Fibroblast of skin of right quadriceps (primary cell): ENCODE measurements at regions not wholly inside any gene's neighbourhood (a gene's known extent, or its start where the extent isn't known, plus 50 kb on each side); places are given as distances from the start of the nearest gene placed in this dataset.
"Not testable (repeated sequence)": the region's sequence is repeated elsewhere in the genome, so short reads cannot be mapped to it uniquely, and the experiment has no call there.

Experiments
- DNase-seq: peaks from one replicate; pipeline ENCODE4 v3.0.0-alpha.2; 2013

DNA sequence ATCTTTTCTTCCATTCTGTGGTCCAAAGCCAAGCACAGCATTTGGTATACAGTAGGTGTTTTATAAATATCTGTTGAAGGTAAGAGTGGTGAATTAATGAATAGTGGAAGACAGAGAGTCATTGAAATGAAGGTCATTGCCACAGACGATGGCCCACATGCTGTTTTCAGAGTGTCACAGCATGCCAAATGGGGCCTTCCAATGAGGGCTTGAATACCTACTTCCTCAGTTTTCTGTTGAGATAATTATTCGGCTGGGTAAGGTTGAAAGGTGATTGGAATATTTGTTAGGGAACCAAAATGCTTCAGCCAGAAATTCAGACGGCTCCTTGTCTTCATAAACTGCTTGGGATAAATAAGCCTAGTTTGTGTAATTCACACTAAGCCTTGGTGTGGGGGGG lies 205.3 kb upstream of the TBL1XR1 start:
- no peak for DNase-seq

DNA sequence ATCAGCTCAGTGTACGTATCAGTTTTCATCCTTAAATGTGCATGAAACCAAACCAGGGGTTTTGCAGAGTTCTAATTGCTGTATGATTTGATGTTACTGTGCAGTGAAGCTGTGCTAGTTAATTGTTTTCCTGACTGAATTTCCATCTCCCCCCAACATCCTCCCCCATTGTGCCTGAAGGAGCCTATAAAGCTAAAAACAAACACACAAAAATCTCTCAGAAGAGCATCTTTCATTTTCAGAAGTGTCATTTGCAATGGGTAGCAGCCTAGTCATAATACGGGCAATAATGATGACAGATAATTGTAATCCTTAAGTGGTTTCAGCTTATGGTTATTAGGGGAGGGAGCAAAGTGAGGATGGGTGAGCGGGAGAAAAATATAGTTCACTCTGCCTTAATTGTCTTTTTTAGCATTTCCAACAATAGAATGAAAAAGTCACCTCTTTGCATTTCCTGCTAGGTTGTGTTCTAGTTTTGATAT lies 207.9 kb upstream of the TBL1XR1 start:
- DNase-seq, result no peak

GRCh38 chr3:177410730-177411129 lies 213.4 kb upstream of the TBL1XR1 start:
- DNase-seq, result no peak

DNA sequence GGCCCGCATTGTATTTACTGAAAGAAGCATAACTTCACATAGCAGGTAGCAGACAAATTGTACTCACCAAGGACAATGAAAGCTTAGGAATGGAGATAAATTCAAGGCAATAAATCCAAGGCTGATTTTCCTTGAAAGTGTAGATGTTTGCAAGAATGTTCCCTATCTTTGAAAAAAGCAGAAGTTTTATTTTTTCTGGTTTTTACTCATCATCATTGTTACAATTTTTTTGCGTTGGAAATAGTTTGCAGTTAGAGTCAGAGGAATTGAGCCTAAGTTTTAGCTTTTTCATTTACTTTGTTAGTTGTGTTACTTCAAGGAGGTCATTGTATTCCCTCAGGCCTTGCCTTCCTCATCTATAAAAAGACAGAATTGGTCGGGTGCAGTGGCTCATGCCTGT lies 213.9 kb upstream of the TBL1XR1 start:
- DNase-seq, result no peak

DNA sequence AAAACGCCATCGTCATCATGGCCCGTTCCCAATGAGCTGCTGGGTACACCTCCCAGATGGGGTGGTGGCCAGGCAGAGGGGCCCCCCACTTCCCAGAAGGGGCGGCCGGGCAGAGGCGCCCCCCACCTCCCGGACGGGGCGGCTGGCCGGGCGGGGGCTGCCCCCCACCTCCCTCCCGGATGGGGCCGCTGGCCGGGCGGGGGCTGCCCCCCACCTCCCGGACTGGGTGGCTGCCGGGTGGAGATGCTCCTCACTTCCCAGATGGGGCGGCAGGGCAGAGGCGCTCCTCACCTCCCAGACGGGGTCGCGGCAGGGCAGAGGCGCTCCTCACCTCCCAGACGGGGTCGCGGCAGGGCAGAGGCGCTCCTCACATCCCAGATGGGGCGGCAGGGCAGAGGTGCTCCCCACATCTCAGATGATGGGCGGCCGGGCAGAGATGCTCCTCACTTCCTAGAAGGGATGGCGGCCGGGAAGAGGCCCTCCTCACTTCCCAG lies 215.4 kb upstream of the TBL1XR1 start:
- DNase-seq, result not testable (repeated sequence)

DNA sequence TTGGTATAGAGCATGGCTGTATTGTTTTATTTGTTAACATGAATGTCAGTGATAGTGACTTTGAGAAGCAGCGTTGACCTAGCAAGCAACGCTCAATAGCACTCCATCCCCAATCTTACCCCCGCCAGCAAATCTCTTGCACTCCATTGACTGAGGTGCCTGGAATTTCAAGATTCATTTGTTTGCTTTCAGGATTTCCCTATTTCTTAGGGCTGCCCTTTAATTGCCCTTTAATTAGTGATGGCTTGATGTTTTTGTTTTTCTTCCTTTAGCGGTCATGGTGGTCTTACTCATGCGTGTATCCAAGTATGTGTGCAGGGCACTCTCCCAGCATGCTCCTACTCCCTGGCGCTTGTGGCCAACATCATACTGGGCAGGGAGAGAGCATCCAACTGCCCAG lies 216.8 kb upstream of the TBL1XR1 start:
- no peak for DNase-seq

DNA sequence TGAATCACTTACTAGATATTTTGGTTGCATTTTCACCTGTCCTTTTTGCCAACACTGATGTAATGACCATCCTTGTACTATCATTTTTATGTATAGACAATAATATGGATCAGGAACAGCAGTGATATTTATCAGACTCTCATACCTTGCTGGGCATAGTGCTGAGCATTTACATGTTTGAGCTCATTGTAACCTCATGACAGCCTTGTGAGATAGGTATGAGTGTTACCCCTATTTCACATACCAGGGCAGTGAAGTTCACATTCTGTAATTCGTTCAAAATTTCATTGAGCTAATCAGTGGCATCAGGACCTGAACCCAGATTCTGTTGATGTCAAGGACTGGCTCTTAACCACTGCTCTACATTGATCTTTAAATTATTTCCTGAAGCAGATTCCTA lies 221.5 kb upstream of the TBL1XR1 start:
- no peak for DNase-seq

DNA sequence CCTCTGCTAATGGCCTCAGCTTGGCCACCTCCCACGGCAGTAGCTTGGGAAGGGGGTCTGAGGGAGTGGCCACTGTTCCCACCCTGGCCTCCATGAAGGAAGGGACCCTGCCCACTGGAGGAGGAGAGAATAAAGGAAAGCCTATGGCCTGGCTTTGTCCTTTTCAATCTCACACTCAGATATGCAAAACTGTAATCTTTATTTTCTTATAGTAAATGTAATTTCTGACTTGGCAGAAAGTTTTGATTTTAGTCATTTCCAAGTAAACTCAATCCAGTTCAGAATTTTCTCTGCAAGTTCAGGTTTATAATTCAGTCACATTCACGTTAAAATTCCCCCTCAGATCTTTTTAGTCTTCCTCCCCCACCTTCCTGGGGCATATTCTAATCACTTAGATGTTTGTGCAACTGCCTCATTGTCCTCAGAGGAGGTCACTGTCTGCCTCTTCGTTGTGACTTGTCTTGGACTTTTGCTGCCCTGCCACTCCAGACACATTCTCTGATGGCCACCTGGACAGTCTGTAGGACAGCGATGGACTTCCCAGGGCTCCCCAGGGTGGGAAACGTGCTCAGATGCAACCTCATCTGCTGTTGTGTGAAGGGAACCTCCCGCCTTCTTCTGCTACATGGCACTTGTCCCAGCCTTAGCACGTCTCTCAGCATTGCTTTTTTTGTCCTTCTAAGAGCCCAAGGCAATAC lies 222.8 kb upstream of the TBL1XR1 start:
- no peak for DNase-seq

DNA sequence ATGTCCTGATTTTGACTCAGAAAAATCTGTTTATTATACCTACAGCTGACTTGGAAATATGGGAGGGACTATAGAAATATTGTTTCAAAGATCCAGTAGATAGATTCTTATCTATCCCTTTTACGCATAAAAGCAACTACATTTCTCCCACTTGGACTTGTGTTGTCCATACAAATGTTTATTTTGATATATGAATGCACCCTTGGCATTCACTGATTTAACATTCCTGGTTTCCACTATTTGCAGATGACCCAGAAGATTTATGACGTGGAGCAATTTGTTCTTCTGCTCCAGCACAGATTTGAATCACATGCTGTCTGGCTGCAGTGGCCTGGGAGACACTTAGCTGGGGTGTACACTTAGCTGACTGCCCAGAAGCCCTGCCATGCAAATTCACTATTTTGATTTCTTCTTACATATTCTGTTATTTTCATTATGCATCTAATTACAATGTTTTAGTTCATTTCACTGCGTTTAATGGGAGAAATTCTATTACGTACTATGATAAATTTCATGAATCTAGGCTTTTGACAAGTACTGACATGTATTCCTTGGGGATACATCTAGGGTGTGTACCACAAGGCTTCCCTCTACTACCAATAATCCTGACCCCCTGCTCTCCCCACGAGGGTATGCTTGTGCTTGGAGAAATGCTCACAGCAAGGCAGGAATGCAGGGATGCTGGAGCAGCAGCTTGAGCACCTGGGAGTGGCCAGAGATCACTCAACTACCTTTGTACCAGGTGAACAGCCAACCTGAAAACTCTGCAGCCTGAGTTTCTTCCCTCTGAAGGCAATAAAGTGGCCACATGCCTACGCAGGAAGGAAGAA lies 223.6 kb upstream of the TBL1XR1 start:
- peak; percentile 72 for DNase-seq

- DNase-seq, result no peak
Observed at GRCh38 chr3:177421481-177421785, 224.2 kb upstream of the TBL1XR1 start.

- no peak for DNase-seq
Observed at GRCh38 chr3:177424521-177424920, 227.2 kb upstream of the TBL1XR1 start.

DNA sequence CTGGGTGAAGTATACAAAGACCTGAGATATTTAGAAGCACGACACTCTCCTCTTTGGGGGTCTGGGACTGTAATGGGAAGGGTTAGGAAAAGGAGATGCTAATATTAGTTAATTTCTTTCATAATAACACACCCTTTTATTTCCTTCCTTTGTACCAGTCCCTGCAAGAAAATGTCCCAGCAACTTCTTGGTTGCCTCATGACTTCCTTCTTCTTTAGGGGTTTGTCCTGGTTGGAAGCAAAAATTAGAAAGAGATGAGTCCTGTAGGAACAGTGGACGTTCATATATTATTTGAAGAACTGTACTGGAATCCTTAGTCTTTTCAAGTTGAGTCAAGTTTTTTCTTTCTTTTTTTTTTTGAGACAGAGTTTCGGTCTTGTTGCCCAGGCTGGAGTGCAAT lies 227.8 kb upstream of the TBL1XR1 start:
- no peak for DNase-seq

- DNase-seq, result peak; percentile 87
Observed at GRCh38 chr3:177426106-177426877, 229.0 kb upstream of the TBL1XR1 start.

- no peak for DNase-seq
Observed at GRCh38 chr3:177426878-177427495, 229.7 kb upstream of the TBL1XR1 start.

DNA sequence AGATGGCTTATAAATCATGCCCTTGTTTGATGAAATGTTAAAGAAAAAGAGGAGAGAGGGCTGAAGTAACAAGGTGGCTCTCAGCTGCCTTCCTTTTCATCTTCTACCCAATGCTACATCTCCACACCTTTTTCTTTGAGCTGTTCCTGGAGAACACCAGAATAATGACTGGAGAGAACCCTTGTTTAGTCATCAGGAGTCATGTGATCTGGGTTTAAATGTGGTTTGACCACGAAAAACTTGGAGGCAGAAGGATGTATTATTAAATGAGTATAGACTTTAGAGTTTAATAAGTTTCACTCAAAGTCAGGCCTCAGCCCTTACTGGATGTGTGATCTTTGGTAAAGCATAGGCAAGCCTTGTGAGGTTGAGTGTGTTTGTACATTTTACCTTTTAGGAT lies 230.3 kb upstream of the TBL1XR1 start:
- peak; percentile 68 for DNase-seq

DNA sequence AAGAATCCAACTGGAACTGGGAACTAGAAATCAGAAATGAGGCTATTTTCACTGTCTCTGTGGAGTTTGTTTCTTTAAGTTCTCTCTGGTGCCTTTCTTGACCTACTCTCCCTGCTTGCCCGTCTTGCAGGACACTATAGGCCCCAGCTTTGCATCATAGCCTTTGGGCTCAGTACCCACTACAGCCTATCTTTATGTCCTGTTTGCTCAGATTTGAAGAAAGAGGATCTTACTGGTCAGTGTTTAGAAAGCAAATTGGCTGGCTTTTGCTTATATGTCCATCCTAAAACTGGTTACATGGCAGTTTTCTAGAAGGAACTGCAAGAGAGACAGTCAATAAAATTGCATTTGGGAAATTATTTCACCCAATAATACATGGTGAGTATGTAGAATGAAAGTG lies 231.8 kb upstream of the TBL1XR1 start:
- DNase-seq, result no peak

DNA sequence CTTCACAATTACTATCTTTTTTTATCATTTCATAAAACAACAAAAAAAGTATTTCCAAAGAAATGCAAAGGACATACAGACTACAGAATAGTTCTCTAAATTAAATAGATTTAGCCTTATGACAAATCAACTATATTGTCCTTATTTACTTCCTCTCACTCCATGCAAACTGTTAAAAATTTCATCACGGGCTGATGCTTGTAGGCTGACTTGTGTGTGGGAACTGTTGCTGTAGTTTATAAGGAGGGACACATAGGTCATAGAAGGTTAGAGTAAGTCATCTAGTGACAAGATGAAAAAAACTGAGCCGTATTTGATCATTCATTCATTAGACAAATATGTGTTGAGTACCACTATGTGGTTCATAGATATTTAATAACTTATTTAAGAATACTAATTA lies 232.5 kb upstream of the TBL1XR1 start:
- no peak for DNase-seq

DNA sequence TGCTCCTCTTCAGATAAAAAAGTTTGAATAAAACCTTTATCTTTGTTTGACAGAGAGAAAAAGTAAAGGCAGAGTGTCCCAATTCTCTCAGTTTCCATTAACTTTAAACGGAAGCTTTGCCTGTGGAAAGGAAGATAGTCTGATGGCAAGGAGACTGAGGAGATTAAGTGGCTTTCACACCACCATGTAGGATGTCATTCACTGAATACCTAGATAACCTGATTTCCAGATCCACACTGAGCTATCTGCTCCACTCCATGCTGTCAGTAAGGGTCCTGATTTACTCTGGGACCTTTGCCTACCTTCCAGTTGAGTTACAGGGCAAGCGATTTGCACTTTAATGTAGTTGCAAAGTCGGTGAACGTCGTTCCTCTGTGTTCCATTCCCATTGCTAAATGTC lies 233.4 kb upstream of the TBL1XR1 start:
- DNase-seq, result no peak

DNA sequence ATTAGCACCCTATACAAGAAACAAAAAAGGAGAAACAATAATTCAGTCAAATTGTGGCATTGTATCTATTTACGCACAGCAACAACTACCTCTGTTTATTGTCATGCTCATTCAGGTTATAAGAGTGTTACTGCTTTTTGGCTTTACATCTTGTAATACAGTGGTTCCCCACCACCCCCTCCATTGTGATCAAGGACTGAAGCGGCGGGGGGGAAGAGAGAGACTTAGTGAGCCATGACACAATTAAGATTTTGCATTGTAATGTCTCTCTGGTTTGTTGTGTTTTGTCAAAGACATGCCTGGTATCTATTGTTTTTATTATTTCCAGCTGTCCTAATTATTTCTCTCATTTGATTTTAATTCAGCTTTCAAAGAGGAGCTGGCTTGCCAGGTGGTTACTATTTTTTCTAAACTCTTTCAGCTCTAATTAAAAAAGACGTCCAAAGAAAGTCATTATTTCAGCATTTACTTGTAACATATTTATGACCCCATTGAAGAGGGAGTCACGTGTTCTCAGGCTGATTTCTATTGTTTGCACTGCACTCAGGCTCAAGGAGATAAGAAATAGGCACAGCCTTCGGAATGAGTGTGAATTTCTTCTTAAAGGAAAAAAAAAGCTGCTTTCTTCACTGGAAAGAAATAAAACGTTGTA lies 234.4 kb upstream of the TBL1XR1 start:
- no peak for DNase-seq

DNA sequence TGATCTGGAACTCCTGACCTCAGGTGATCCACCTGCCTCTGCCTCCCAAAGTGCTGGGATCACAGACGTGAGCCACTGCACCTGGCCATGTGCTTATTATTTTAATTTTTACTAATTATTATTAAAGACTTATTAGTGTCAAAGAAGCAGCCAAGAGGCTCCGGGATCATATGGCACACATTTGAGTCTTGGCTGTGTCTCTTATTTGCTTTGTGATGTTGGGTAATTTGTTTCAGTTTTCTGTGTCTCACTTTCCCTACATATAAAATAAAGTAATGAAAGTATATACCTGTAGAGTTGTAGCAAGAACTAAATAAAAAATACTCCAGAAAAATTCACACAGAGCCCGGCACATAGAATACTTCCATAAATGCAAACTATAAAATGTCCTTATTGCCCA lies 238.0 kb upstream of the TBL1XR1 start:
- DNase-seq, result no peak

DNA sequence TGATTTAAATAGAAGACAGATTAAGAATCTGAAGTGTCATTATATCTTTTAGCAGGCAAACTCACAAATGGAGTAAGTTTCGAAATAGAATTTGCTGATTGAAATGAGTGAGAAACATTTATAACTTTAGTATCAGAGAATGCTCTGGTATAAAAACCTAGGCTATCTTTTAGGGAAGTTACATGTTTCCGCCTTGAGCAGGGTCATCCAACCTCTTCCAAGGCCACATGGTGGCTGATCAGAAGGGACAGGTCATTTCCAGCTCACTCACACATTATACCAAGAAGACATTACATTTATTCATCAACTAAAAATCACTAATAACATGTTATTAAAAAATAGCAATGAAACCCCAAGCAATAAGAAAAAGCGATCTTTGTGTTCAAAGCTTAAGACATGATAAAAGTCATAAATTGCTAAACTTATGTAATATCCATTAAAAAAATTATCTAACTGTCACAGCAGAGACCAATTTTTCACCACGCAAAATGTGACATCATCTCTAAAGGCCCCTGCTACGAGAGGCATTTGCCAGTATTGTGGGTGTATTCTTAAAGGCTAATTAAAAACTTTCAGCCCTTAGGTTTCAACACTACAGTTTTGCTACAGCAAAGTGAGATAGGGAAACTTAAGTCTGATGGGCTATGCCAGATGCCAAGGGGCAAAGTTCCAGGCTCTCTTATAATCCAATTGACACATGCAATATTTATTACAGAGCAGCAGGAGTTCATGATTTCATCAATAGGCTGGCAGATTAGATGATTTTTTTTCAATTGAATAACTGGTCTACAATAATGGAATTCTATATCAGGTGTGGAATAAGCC lies 240.4 kb upstream of the TBL1XR1 start:
- no peak for DNase-seq
